IPS-15b (cell line): ENCODE measurements at regions not wholly inside any gene's neighbourhood (a gene's known extent, or its start where the extent isn't known, plus 50 kb on each side); places are given as distances from the start of the nearest gene placed in this dataset.

Experiments used
- H3K27me3 ChIP-seq: one replicate; pipeline ENCODE4 v1.6.1; 2013; ENCODE audit warnings: low read length; ENCODE audit not compliant: control insufficient read depth, insufficient read depth
- H3K36me3 ChIP-seq: one replicate; pipeline ENCODE4 v1.6.1; 2013; ENCODE audit warnings: low read length; ENCODE audit not compliant: control insufficient read depth, insufficient read depth
- H3K4me1 ChIP-seq: one replicate; pipeline ENCODE4 v1.6.1; 2013; ENCODE audit warnings: mild to moderate bottlenecking, low read length; ENCODE audit not compliant: control insufficient read depth, insufficient read depth
- H3K4me3 ChIP-seq: one replicate; pipeline ENCODE4 v1.5.1; 2013; ENCODE audit warnings: low read depth, low read length
- H3K9ac ChIP-seq: one replicate; pipeline ENCODE4 v1.6.1; 2013; ENCODE audit warnings: low read depth, mild to moderate bottlenecking, low read length
- H3K9me3 ChIP-seq: one replicate; pipeline ENCODE4 v1.6.1; 2013; ENCODE audit warnings: mild to moderate bottlenecking, low read length; ENCODE audit not compliant: control insufficient read depth, insufficient read depth

- Histone ChIP-seq H3K9me3 (no peaks in the 10 kb centered on the region), H3K4me1 (no peaks in the 10 kb centered on the region), H3K27me3 (no peaks in the 10 kb centered on the region), H3K4me3 (no peak overlapping the region), H3K36me3 (no peaks in the 10 kb centered on the region), H3K9ac (no peak overlapping the region)
These were observed 113.9 kb downstream of the LINC00237 start for GRCh38 chr20:20992277-20992676.

GRCh38 chr20:20989081-20989480 is 117.1 kb downstream of the LINC00237 start:
- no peak overlapping the region for H3K9ac ChIP-seq
- no peak overlapping the region for H3K4me3 ChIP-seq
- H3K9me3 ChIP-seq: no peaks in the 10 kb centered on the region
- H3K27me3 ChIP-seq: no peaks in the 10 kb centered on the region
- no peaks in the 10 kb centered on the region for H3K4me1 ChIP-seq
- H3K36me3 ChIP-seq: no peaks in the 10 kb centered on the region

GRCh38 chr20:20979934-20980333 is 126.2 kb downstream of the LINC00237 start:
- Histone ChIP-seq H3K4me1 (no peaks in the 10 kb centered on the region), H3K9me3 (no peaks in the 10 kb centered on the region), H3K4me3 (no peak overlapping the region), H3K27me3 (no peaks in the 10 kb centered on the region), H3K36me3 (no peaks in the 10 kb centered on the region), H3K9ac (no peak overlapping the region)

GRCh38 chr20:20977786-20978185 is 128.4 kb downstream of the LINC00237 start:
- Histone ChIP-seq H3K4me1 (no peaks in the 10 kb centered on the region), H3K27me3 (no peaks in the 10 kb centered on the region), H3K36me3 (no peaks in the 10 kb centered on the region), H3K4me3 (no peak overlapping the region), H3K9ac (no peak overlapping the region), H3K9me3 (no peaks in the 10 kb centered on the region)

GRCh38 chr20:20972490-20972889 is 133.7 kb downstream of the LINC00237 start:
- no peak overlapping the region for H3K9ac ChIP-seq
- H3K36me3 ChIP-seq: no peaks in the 10 kb centered on the region
- peaks cover 17% of the 10 kb centered on the region for H3K4me1 ChIP-seq
- no peaks in the 10 kb centered on the region for H3K27me3 ChIP-seq
- no peaks in the 10 kb centered on the region for H3K9me3 ChIP-seq
- no peak overlapping the region for H3K4me3 ChIP-seq

GRCh38 chr20:20971810-20972209 is 134.3 kb downstream of the LINC00237 start:
- Histone ChIP-seq H3K9ac (no peak overlapping the region), H3K4me3 (no peak overlapping the region), H3K9me3 (no peaks in the 10 kb centered on the region), H3K27me3 (no peaks in the 10 kb centered on the region), H3K36me3 (no peaks in the 10 kb centered on the region), H3K4me1 (peaks cover 17% of the 10 kb centered on the region)

- no peak overlapping the region for H3K4me3 ChIP-seq
- H3K4me1 ChIP-seq: peaks cover 17% of the 10 kb centered on the region
- H3K9ac ChIP-seq: no peak overlapping the region
- no peaks in the 10 kb centered on the region for H3K9me3 ChIP-seq
- no peaks in the 10 kb centered on the region for H3K36me3 ChIP-seq
- no peaks in the 10 kb centered on the region for H3K27me3 ChIP-seq
These were observed 135.3 kb downstream of the LINC00237 start for GRCh38 chr20:20970841-20971240.

- no peaks in the 10 kb centered on the region for H3K27me3 ChIP-seq
- no peaks in the 10 kb centered on the region for H3K36me3 ChIP-seq
- H3K9me3 ChIP-seq: no peaks in the 10 kb centered on the region
- no peak overlapping the region for H3K9ac ChIP-seq
- H3K4me1 ChIP-seq: peaks cover 17% of the 10 kb centered on the region
- no peak overlapping the region for H3K4me3 ChIP-seq
These were observed 136.4 kb downstream of the LINC00237 start for GRCh38 chr20:20969701-20970280.

GRCh38 chr20:20967564-20968184 is 138.5 kb downstream of the LINC00237 start:
- no peak overlapping the region for H3K9ac ChIP-seq
- H3K27me3 ChIP-seq: no peaks in the 10 kb centered on the region
- H3K36me3 ChIP-seq: no peaks in the 10 kb centered on the region
- peaks cover 17% of the 10 kb centered on the region for H3K4me1 ChIP-seq
- no peaks in the 10 kb centered on the region for H3K9me3 ChIP-seq
- no peak overlapping the region for H3K4me3 ChIP-seq

- Histone ChIP-seq H3K27me3 (no peaks in the 10 kb centered on the region), H3K9ac (no peak overlapping the region), H3K36me3 (no peaks in the 10 kb centered on the region), H3K9me3 (no peaks in the 10 kb centered on the region), H3K4me1 (peaks cover 17% of the 10 kb centered on the region), H3K4me3 (no peak overlapping the region)
These were observed 140.0 kb downstream of the LINC00237 start for GRCh38 chr20:20966171-20966570.

GRCh38 chr20:20959031-20959755 is 147.0 kb downstream of the LINC00237 start:
- Histone ChIP-seq H3K4me1 (no peaks in the 10 kb centered on the region), H3K36me3 (no peaks in the 10 kb centered on the region), H3K9me3 (no peaks in the 10 kb centered on the region), H3K9ac (no peak overlapping the region), H3K27me3 (no peaks in the 10 kb centered on the region), H3K4me3 (no peak overlapping the region)

- Histone ChIP-seq H3K9me3 (no peaks in the 10 kb centered on the region), H3K27me3 (no peaks in the 10 kb centered on the region)
These were observed 149.6 kb downstream of the LINC00237 start for GRCh38 chr20:20956513-20956931.

More at GRCh38 chr20:20956513-20956931, 149.6 kb downstream of the LINC00237 start:
- Histone ChIP-seq H3K36me3 (no peaks in the 10 kb centered on the region), H3K4me3 (no peak overlapping the region), H3K4me1 (no peaks in the 10 kb centered on the region), H3K9ac (no peak overlapping the region)
